Lower lobe of right lung (tissue), 2 donors: ENCODE measurements at regions not wholly inside any gene's neighbourhood (a gene's known extent, or its start where the extent isn't known, plus 50 kb on each side); places are given as distances from the start of the nearest gene placed in this dataset.

Experiments used
- ATAC-seq, 2 donors: fragments of 200-7000 bp; cut with Tn5 transposase; one replicate each; pipeline ENCODE4 v1.9.1; 2020 to 2022; ENCODE audit warnings: mild to moderate bottlenecking in 2 of 2, moderate library complexity in 2 of 2
- DNase-seq: peaks from one replicate; pipeline ENCODE4 v3.0.0-alpha.2; 2020
- H3K27ac ChIP-seq: fragments of 200-600 bp; one replicate; pipeline ENCODE4 v1.8.0; 2022
- H3K27me3 ChIP-seq: fragments of 200-600 bp; one replicate; pipeline ENCODE4 v1.8.0; 2022; ENCODE audit warnings: low read depth
- H3K36me3 ChIP-seq: fragments of 200-600 bp; one replicate; pipeline ENCODE4 v1.8.0; 2022; ENCODE audit warnings: mild to moderate bottlenecking
- H3K4me1 ChIP-seq: fragments of 200-600 bp; one replicate; pipeline ENCODE4 v1.8.0; 2022
- H3K4me3 ChIP-seq: fragments of 200-600 bp; one replicate; pipeline ENCODE4 v1.8.0; 2022; ENCODE audit warnings: mild to moderate bottlenecking
- H3K9me3 ChIP-seq: fragments of 200-600 bp; one replicate; pipeline ENCODE4 v1.8.0; 2022
- CTCF ChIP-seq: fragments of 200-600 bp; IDR thresholded peaks from one replicate; pipeline ENCODE4 v1.8.0; 2022; ENCODE audit warnings: antibody characterized with exemption, mild to moderate bottlenecking
- intact Hi-C: fragments of 100-400 bp; cut with DNase I; formaldehyde crosslinking; loops from one replicate; pipeline ENCODE4 v1.11.0; 2022
- donor health status: DM: no; HTN: yes; CAD: no; lungs with severe emphysema.

- no peaks in the 10 kb centered on the region for H3K27me3 ChIP-seq
- H3K4me1 ChIP-seq: no peaks in the 10 kb centered on the region
- H3K4me3 ChIP-seq: no peak overlapping the region
- H3K36me3 ChIP-seq: no peaks in the 10 kb centered on the region
- no peaks in the 10 kb centered on the region for H3K9me3 ChIP-seq
- DNase-seq (no peak), ATAC-seq (no peak)
- H3K27ac ChIP-seq: no peak overlapping the region
- intact Hi-C loops: no loop called here
- TF ChIP-seq CTCF: no peak
Measured at GRCh38 chr3:18499301-18499700, 74.2 kb upstream of the SATB1 start.

- ATAC-seq (no peak), DNase-seq (no peak)
- Histone ChIP-seq H3K27me3 (no peaks in the 10 kb centered on the region), H3K36me3 (no peaks in the 10 kb centered on the region), H3K27ac (no peak overlapping the region), H3K4me3 (no peak overlapping the region), H3K9me3 (no peaks in the 10 kb centered on the region), H3K4me1 (no peaks in the 10 kb centered on the region)
- no peak for TF ChIP-seq CTCF
- intact Hi-C loops: no loop called here
Measured at GRCh38 chr3:18494251-18494650, 69.1 kb upstream of the SATB1 start.

- Histone ChIP-seq H3K27ac (no peak overlapping the region), H3K27me3 (no peaks in the 10 kb centered on the region), H3K4me3 (no peak overlapping the region), H3K36me3 (no peaks in the 10 kb centered on the region), H3K9me3 (peaks cover 6% of the 10 kb centered on the region), H3K4me1 (no peaks in the 10 kb centered on the region)
- DNase-seq (no peak), ATAC-seq (no peak)
- intact Hi-C loops: no loop called here
- no peak for TF ChIP-seq CTCF
Measured at GRCh38 chr3:18489939-18490338, 64.8 kb upstream of the SATB1 start.

- DNase-seq (no peak), ATAC-seq (no peak)
- intact Hi-C loops: no loop called here
- H3K9me3 ChIP-seq: peaks cover 10% of the 10 kb centered on the region
- H3K27me3 ChIP-seq: no peaks in the 10 kb centered on the region
- no peak overlapping the region for H3K27ac ChIP-seq
- H3K4me1 ChIP-seq: no peaks in the 10 kb centered on the region
- H3K4me3 ChIP-seq: no peak overlapping the region
- no peak for TF ChIP-seq CTCF
- no peaks in the 10 kb centered on the region for H3K36me3 ChIP-seq
Measured at GRCh38 chr3:18483226-18483625, 58.1 kb upstream of the SATB1 start.

- no peaks in the 10 kb centered on the region for H3K27me3 ChIP-seq
- ATAC-seq (no peak), DNase-seq (no peak)
- peaks cover 10% of the 10 kb centered on the region for H3K9me3 ChIP-seq
- intact Hi-C loops: no loop called here
- no peaks in the 10 kb centered on the region for H3K4me1 ChIP-seq
- no peak overlapping the region for H3K4me3 ChIP-seq
- no peaks in the 10 kb centered on the region for H3K36me3 ChIP-seq
- no peak overlapping the region for H3K27ac ChIP-seq
- no peak for TF ChIP-seq CTCF
Measured at GRCh38 chr3:18481946-18482548, 56.9 kb upstream of the SATB1 start.

GRCh38 chr3:18477620-18478019 lies 52.5 kb upstream of the SATB1 start:
- Histone ChIP-seq H3K27ac (no peak overlapping the region), H3K27me3 (no peaks in the 10 kb centered on the region), H3K36me3 (no peaks in the 10 kb centered on the region), H3K4me1 (no peaks in the 10 kb centered on the region), H3K9me3 (no peaks in the 10 kb centered on the region), H3K4me3 (no peak overlapping the region)
- no peak for TF ChIP-seq CTCF
- intact Hi-C loops: no loop called here
- DNase-seq (no peak), ATAC-seq (no peak)
